ENCODE measurements at regions not wholly inside any gene's neighbourhood (a gene's known extent, or its start where the extent isn't known, plus 50 kb on each side); places are given as distances from the start of the nearest gene placed in this dataset.

DNA sequence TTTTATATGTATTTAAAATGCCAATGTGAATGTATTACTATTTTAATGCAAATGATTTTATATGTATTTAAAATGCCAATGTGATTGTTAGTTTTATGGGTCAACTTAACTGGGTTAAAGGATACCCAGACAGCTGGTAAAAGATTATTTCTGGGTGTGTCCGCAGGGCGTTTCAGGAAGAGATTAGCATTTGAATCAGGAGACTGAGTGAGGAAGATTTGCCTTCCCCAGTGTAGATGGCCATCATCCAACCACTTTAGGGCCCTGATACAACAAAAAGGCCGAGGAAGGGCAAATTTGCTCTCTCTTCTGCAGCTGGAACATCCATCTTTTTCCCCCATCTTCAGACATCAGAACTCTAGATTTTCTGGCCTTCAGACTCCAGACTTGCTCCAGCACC is 116.2 kb downstream of the BAMBI start:
- TF ChIP-seq, protein P1, sequence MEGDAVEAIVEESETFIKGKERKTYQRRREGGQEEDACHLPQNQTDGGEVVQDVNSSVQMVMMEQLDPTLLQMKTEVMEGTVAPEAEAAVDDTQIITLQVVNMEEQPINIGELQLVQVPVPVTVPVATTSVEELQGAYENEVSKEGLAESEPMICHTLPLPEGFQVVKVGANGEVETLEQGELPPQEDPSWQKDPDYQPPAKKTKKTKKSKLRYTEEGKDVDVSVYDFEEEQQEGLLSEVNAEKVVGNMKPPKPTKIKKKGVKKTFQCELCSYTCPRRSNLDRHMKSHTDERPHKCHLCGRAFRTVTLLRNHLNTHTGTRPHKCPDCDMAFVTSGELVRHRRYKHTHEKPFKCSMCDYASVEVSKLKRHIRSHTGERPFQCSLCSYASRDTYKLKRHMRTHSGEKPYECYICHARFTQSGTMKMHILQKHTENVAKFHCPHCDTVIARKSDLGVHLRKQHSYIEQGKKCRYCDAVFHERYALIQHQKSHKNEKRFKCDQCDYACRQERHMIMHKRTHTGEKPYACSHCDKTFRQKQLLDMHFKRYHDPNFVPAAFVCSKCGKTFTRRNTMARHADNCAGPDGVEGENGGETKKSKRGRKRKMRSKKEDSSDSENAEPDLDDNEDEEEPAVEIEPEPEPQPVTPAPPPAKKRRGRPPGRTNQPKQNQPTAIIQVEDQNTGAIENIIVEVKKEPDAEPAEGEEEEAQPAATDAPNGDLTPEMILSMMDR (IDR thresholded peaks at IDR 0.05) = no peak
- TF ChIP-seq POLR2AphosphoS5 (IDR thresholded peaks at IDR 0.05; ENCODE audit: insufficient read depth in 1 of 2, low read depth in 1 of 2) = no peak
